HepG2 (cell line): ENCODE measurements at regions not wholly inside any gene's neighbourhood (a gene's known extent, or its start where the extent isn't known, plus 50 kb on each side); places are given as distances from the start of the nearest gene placed in this dataset.

Experiments used
- CEBPB ChIP-seq: IDR thresholded peaks from 2 replicates; pipeline ENCODE4 v1.6.1; 2011; ENCODE audit warnings: low read depth, low read length, improper control_type of control experiment, borderline replicate concordance
- HES4 ChIP-seq: sonication (generic); formaldehyde crosslinking; IDR thresholded peaks from 2 replicates; pipeline ENCODE4 v1.9.0; 2021; ENCODE audit warnings: mild to moderate bottlenecking, missing genetic modification reagents, borderline replicate concordance
- HMGXB4 ChIP-seq, 2 experiments: sonication (generic) in 1 of 2; formaldehyde crosslinking in 1 of 2; IDR thresholded peaks; 2 replicates each; pipeline versions ENCODE4 v1.4.0 to v1.6.1; 2018 to 2020; ENCODE audit warnings: missing genetic modification reagents in 2 of 2, borderline replicate concordance in 1 of 2, low read depth in 1 of 2, mild to moderate bottlenecking in 1 of 2, missing biosample characterization in 1 of 2
- HNF4G ChIP-seq, 2 experiments: sonication (generic) in 1 of 2; formaldehyde crosslinking in 1 of 2; IDR thresholded peaks; 2 replicates each; pipeline versions ENCODE4 v1.4.0 to v1.6.1; 2011 to 2020; ENCODE audit warnings: borderline replicate concordance in 2 of 2, low read depth in 2 of 2, mild to moderate bottlenecking in 2 of 2, low read length in 1 of 2, missing genetic modification reagents in 1 of 2, moderate library complexity in 1 of 2
- MAX ChIP-seq: IDR thresholded peaks from 2 replicates; pipeline ENCODE4 v1.6.1; 2012; ENCODE audit warnings: inconsistent platforms
- MNT ChIP-seq: fragments of 450-650 bp; IDR thresholded peaks from 2 replicates; pipeline ENCODE4 v1.6.1; 2016
- ZSCAN21 ChIP-seq: sonication (generic); formaldehyde crosslinking; IDR thresholded peaks from 2 replicates; pipeline ENCODE4 v1.8.0; 2022; ENCODE audit warnings: mild to moderate bottlenecking, missing genetic modification reagents, moderate library complexity, borderline replicate concordance

- no peak for TF ChIP-seq MAX
- no peak for TF ChIP-seq HES4 (CRISPR knock-in tag)
- no peak for TF ChIP-seq HMGXB4 (CRISPR knock-in tag; IDR thresholded peaks at IDR 0.05; ENCODE audit: borderline replicate concordance in 1 of 2, low read depth in 1 of 2)
- no peak for TF ChIP-seq MNT
- TF ChIP-seq CEBPB, result no peak
- TF ChIP-seq HNF4G (IDR thresholded peaks at IDR 0.05; ENCODE audit: borderline replicate concordance, low read depth, low read length), result no peak
- no peak for TF ChIP-seq HNF4G (CRISPR knock-in tag; IDR thresholded peaks at IDR 0.05; ENCODE audit: borderline replicate concordance, low read depth)
- no peak for TF ChIP-seq ZSCAN21 (CRISPR knock-in tag)
Observed at GRCh38 chrX:40962793-40963407, 122.3 kb upstream of the USP9X start.
